Testis (tissue), 2 donors: ENCODE measurements at regions not wholly inside any gene's neighbourhood (a gene's known extent, or its start where the extent isn't known, plus 50 kb on each side); places are given as distances from the start of the nearest gene placed in this dataset.
"Not testable (repeated sequence)": the region's sequence is repeated elsewhere in the genome, so short reads cannot be mapped to it uniquely, and the experiment has no call there.

Experiments used
- DNase-seq: peaks from one replicate; pipeline ENCODE4 v3.0.0-alpha.2; 2019
- H3K27ac ChIP-seq, 2 donors: fragments of 200-600 bp; sonication (generic); one replicate each; pipeline ENCODE4 v1.5.1; 2019
- H3K27me3 ChIP-seq: fragments of 200-600 bp; sonication (generic); one replicate; pipeline ENCODE4 v1.5.1; 2019
- H3K36me3 ChIP-seq: fragments of 200-600 bp; sonication (generic); one replicate; pipeline ENCODE4 v1.5.1; 2017; ENCODE audit warnings: low read depth; ENCODE audit errors: missing control alignments
- H3K4me1 ChIP-seq: fragments of 200-600 bp; sonication (generic); one replicate; pipeline ENCODE4 v1.5.1; 2019
- H3K4me3 ChIP-seq, 2 donors: fragments of 200-600 bp; sonication (generic); one replicate each; pipeline ENCODE4 v1.5.1; 2017 to 2019
- H3K9me3 ChIP-seq: fragments of 200-600 bp; sonication (generic); one replicate; pipeline ENCODE4 v1.5.1; 2017
- POLR2A ChIP-seq: fragments of 450-650 bp; IDR thresholded peaks from one replicate; pipeline ENCODE4 v1.6.1; 2017; ENCODE audit warnings: antibody characterized with exemption, mild to moderate bottlenecking, moderate library complexity
- WGBS, 2 donors: methylation state at CpG; one replicate each; pipeline ENCODE4 v1.1.5; 2018; 5-methylcytosine and 5-hydroxymethylcytosine counted together
- intact Hi-C: fragments of 100-400 bp; cut with DNase I; formaldehyde crosslinking; loops from one replicate; pipeline ENCODE4 v1.15.1; 2023; ENCODE audit warnings: low total_unique reads
- TF ChIP-seq, protein P1 (sequence below), 3 experiments: fragments of 450-650 bp in 2 of 3; fragments of 200-600 bp in 1 of 3; sonication (generic) in 1 of 3; IDR thresholded peaks; one replicate each; pipeline ENCODE4 v1.5.1; 2016 to 2019; ENCODE audit warnings: antibody characterized with exemption in 3 of 3, mild to moderate bottlenecking in 2 of 3, moderate library complexity in 1 of 3

- Histone ChIP-seq H3K9me3 (no peaks in the 10 kb centered on the region), H3K27me3 (no peaks in the 10 kb centered on the region), H3K36me3 (no peaks in the 10 kb centered on the region), H3K4me1 (no peaks in the 10 kb centered on the region), H3K27ac (no peak overlapping the region), H3K4me3 (no peak overlapping the region)
- no peak for DNase-seq
- intact Hi-C loops: no loop called here
- TF ChIP-seq POLR2A: no peak
- TF ChIP-seq, protein P1, sequence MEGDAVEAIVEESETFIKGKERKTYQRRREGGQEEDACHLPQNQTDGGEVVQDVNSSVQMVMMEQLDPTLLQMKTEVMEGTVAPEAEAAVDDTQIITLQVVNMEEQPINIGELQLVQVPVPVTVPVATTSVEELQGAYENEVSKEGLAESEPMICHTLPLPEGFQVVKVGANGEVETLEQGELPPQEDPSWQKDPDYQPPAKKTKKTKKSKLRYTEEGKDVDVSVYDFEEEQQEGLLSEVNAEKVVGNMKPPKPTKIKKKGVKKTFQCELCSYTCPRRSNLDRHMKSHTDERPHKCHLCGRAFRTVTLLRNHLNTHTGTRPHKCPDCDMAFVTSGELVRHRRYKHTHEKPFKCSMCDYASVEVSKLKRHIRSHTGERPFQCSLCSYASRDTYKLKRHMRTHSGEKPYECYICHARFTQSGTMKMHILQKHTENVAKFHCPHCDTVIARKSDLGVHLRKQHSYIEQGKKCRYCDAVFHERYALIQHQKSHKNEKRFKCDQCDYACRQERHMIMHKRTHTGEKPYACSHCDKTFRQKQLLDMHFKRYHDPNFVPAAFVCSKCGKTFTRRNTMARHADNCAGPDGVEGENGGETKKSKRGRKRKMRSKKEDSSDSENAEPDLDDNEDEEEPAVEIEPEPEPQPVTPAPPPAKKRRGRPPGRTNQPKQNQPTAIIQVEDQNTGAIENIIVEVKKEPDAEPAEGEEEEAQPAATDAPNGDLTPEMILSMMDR (IDR thresholded peaks at IDR 0.05): no peak
- 60 to 75% methylated on average over 3 of the region's 3 CpGs for WGBS, 2 donors
Observed at GRCh38 chr19:27828829-27829228, 1384.1 kb downstream of the UQCRFS1 start.

GRCh38 chr19:27824108-27824507, 1388.8 kb downstream of the UQCRFS1 start:
- 80 to 81% methylated on average over 3 of the region's 3 CpGs for WGBS, 2 donors

GRCh38 chr19:27822336-27822735, 1390.6 kb downstream of the UQCRFS1 start:
- Histone ChIP-seq H3K27ac (no peak overlapping the region), H3K36me3 (no peaks in the 10 kb centered on the region), H3K27me3 (no peaks in the 10 kb centered on the region), H3K4me3 (no peak overlapping the region), H3K4me1 (no peaks in the 10 kb centered on the region), H3K9me3 (no peaks in the 10 kb centered on the region)
- intact Hi-C loops: no loop called here
- DNase-seq: no peak
- TF ChIP-seq, protein P1 (IDR thresholded peaks at IDR 0.05): no peak
- no peak for TF ChIP-seq POLR2A
- 76 to 100% methylated on average over 1 to 2 of the region's 2 CpGs for WGBS, 2 donors

More at GRCh38 chr19:27824108-27824507, 1388.8 kb downstream of the UQCRFS1 start:
- intact Hi-C loops: no loop called here
- Histone ChIP-seq H3K4me1 (no peaks in the 10 kb centered on the region), H3K36me3 (no peaks in the 10 kb centered on the region), H3K27me3 (no peaks in the 10 kb centered on the region), H3K4me3 (no peak overlapping the region), H3K9me3 (no peaks in the 10 kb centered on the region), H3K27ac (no peak overlapping the region)
- TF ChIP-seq POLR2A: no peak
- TF ChIP-seq, protein P1 (IDR thresholded peaks at IDR 0.05): no peak
- DNase-seq: no peak

DNA sequence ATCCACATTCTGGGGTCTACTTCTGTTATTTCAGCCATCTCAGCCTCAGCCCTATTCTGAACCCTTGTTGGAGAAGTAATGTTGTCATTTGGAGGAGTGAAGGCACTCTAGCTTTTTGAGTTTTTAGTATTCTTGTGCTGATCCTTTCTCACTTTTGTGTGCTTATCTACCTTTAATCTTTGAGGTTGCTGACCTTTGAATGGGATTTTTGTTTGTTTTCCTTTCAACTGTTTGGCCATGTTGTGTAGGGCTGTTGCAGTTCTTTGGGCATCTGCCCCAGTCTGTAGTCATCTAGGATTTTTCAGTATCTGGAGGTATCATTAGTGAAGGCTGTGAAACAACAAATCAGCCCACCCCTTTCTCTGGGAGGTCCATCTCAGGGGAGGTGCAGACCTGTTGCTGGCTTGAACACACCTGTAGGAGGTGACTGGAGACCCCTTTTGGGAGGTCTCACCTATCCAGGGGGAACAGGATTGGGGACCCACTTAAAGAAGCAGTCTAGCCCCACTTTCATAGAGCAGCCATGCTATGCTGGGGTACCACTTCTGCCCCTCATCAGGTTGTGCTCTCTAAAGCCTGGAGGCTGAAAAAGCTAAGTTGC, 1391.4 kb downstream of the UQCRFS1 start:
- Histone ChIP-seq H3K27ac (no peak overlapping the region), H3K4me1 (no peaks in the 10 kb centered on the region), H3K36me3 (no peaks in the 10 kb centered on the region), H3K9me3 (no peaks in the 10 kb centered on the region), H3K27me3 (no peaks in the 10 kb centered on the region), H3K4me3 (no peak overlapping the region)
- no peak for DNase-seq
- intact Hi-C loops: no loop called here
- no peak for TF ChIP-seq POLR2A
- TF ChIP-seq, protein P1 (IDR thresholded peaks at IDR 0.05): no peak

DNA sequence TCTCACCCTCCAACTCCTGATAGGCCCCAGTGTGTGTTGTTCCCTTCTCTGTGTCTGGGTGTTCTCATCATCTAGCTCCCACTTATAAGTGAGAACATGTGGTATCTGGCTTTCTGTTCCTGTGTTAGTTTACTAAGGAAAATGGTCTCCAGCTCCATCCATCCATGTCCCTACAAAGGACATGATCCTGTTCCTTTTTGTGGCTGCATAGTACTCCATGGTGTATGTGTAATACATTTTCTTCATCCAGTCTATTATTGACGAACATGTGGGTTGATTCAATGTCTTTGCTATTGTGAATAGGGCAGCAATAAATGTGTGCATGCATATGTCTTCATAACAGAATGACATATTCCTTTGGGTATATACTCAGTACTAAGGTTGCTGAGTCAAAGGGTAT, 1397.0 kb downstream of the UQCRFS1 start:
- intact Hi-C loops: no loop called here
- Histone ChIP-seq H3K36me3 (no peaks in the 10 kb centered on the region), H3K27me3 (no peaks in the 10 kb centered on the region), H3K27ac (no peak overlapping the region), H3K4me1 (no peaks in the 10 kb centered on the region), H3K4me3 (no peak overlapping the region), H3K9me3 (no peaks in the 10 kb centered on the region)
- DNase-seq: no peak
- WGBS, 2 donors: 89 to 95% methylated on average over 1 of the region's 1 CpG
- TF ChIP-seq, protein P1 (IDR thresholded peaks at IDR 0.05): no peak
- no peak for TF ChIP-seq POLR2A

GRCh38 chr19:27814834-27815233, 1398.1 kb downstream of the UQCRFS1 start:
- intact Hi-C loops, H3K27ac ChIP-seq: not testable (repeated sequence)
- WGBS, 2 donors: 72 to 74% methylated on average over 4 of the region's 4 CpGs

DNA sequence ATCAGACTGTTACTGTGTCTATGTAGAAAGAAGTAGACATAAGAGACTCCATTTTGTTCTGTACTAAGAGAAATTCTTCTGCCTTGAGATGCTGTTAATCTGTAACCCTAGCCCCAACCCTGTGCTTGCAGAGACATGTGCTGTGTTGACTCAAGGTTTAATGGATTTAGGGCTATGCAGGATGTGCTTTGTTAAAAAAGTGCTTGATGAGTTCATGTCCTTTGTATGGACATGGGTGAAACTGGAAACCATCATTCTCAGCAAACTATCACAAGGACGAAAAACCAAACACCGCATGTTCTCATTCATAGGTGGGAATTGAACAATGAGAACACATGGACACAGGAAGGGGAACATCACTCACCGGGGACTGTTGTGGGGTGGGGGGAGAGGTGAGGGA, 1398.7 kb downstream of the UQCRFS1 start:
- H3K4me3 ChIP-seq, H3K27me3 ChIP-seq, H3K9me3 ChIP-seq, intact Hi-C loops, H3K27ac ChIP-seq, H3K36me3 ChIP-seq, DNase-seq, H3K4me1 ChIP-seq: not testable (repeated sequence)
- 93 to 97% methylated on average over 3 of the region's 3 CpGs for WGBS, 2 donors

More at GRCh38 chr19:27814834-27815233, 1398.1 kb downstream of the UQCRFS1 start:
- H3K4me3 ChIP-seq, H3K9me3 ChIP-seq, H3K27me3 ChIP-seq, H3K36me3 ChIP-seq, DNase-seq, H3K4me1 ChIP-seq: not testable (repeated sequence)
